Memory B cell (primary cell): ENCODE measurements at regions not wholly inside any gene's neighbourhood (a gene's known extent, or its start where the extent isn't known, plus 50 kb on each side); places are given as distances from the start of the nearest gene placed in this dataset.

ENCODE experiments used
- ATAC-seq: fragments of 150-1000 bp; cut with Tn5 transposase; 2 replicates; pipeline ENCODE4 v1.10.0; 2021; ENCODE audit warnings: low read depth, mild to moderate bottlenecking, moderate library complexity
- DNase-seq, 2 donors: peaks; one replicate each; pipeline ENCODE4 v3.0.0; 2022; ENCODE audit warnings: low spot score in 2 of 2
- H3K27ac Mint-ChIP-seq: one replicate; pipeline ENCODE4 v1.8.0; 2022; ENCODE audit warnings: mild to moderate bottlenecking, moderate library complexity, mixed read lengths
- H3K27me3 Mint-ChIP-seq: one replicate; pipeline ENCODE4 v1.8.0; 2022; ENCODE audit warnings: mixed read lengths
- H3K36me3 Mint-ChIP-seq: one replicate; pipeline ENCODE4 v1.8.0; 2022; ENCODE audit warnings: mild to moderate bottlenecking, mixed read lengths
- H3K4me1 Mint-ChIP-seq: one replicate; pipeline ENCODE4 v1.8.0; 2022; ENCODE audit warnings: mixed read lengths
- H3K4me3 Mint-ChIP-seq: one replicate; pipeline ENCODE4 v1.8.0; 2022; ENCODE audit warnings: mild to moderate bottlenecking, moderate library complexity, mixed read lengths
- H3K9me3 Mint-ChIP-seq: one replicate; pipeline ENCODE4 v1.8.0; 2022; ENCODE audit warnings: mixed read lengths

GRCh38 chr4:128488055-128488705, 200.6 kb upstream of the PGRMC2 start:
- no peak for ATAC-seq
- Mint-ChIP-seq H3K4me3 (no peak overlapping the region), H3K36me3 (peaks cover 3% of the 10 kb centered on the region), H3K27me3 (peaks cover 2% of the 10 kb centered on the region), H3K9me3 (peaks cover 6% of the 10 kb centered on the region), H3K27ac (no peak overlapping the region), H3K4me1 (no peaks in the 10 kb centered on the region)
- no peak for DNase-seq

- H3K27ac Mint-ChIP-seq = no peak overlapping the region
- DNase-seq (no peak), ATAC-seq (no peak)
- no peaks in the 10 kb centered on the region for H3K4me1 Mint-ChIP-seq
- H3K36me3 Mint-ChIP-seq = no peaks in the 10 kb centered on the region
- no peaks in the 10 kb centered on the region for H3K9me3 Mint-ChIP-seq
- H3K4me3 Mint-ChIP-seq = no peak overlapping the region
- peaks cover 2% of the 10 kb centered on the region for H3K27me3 Mint-ChIP-seq
Observed at GRCh38 chr4:128484896-128485295, 197.3 kb upstream of the PGRMC2 start.

- Mint-ChIP-seq H3K4me3 (no peak overlapping the region), H3K9me3 (no peaks in the 10 kb centered on the region), H3K4me1 (no peaks in the 10 kb centered on the region), H3K27ac (no peak overlapping the region), H3K27me3 (peaks cover 2% of the 10 kb centered on the region), H3K36me3 (no peaks in the 10 kb centered on the region)
- no peak for ATAC-seq
- no peak for DNase-seq
Observed at GRCh38 chr4:128483816-128484215, 196.2 kb upstream of the PGRMC2 start.

GRCh38 chr4:128483041-128483440, 195.4 kb upstream of the PGRMC2 start:
- Mint-ChIP-seq H3K36me3 (no peaks in the 10 kb centered on the region), H3K4me1 (no peaks in the 10 kb centered on the region), H3K27ac (no peak overlapping the region), H3K9me3 (no peaks in the 10 kb centered on the region), H3K27me3 (peaks cover 2% of the 10 kb centered on the region), H3K4me3 (no peak overlapping the region)
- ATAC-seq (no peak), DNase-seq (no peak)

- ATAC-seq = no peak
Observed at GRCh38 chr4:128481752-128482480, 194.3 kb upstream of the PGRMC2 start.

GRCh38 chr4:128480945-128481344, 193.3 kb upstream of the PGRMC2 start:
- ATAC-seq (no peak), DNase-seq (no peak)
- Mint-ChIP-seq H3K36me3 (no peaks in the 10 kb centered on the region), H3K4me1 (no peaks in the 10 kb centered on the region), H3K27ac (no peak overlapping the region), H3K4me3 (no peak overlapping the region), H3K9me3 (no peaks in the 10 kb centered on the region), H3K27me3 (peaks cover 2% of the 10 kb centered on the region)

More at GRCh38 chr4:128481752-128482480, 194.3 kb upstream of the PGRMC2 start:
- Mint-ChIP-seq H3K9me3 (no peaks in the 10 kb centered on the region), H3K36me3 (no peaks in the 10 kb centered on the region), H3K27ac (no peak overlapping the region), H3K27me3 (peaks cover 2% of the 10 kb centered on the region), H3K4me3 (no peak overlapping the region), H3K4me1 (no peaks in the 10 kb centered on the region)
- DNase-seq = no peak

GRCh38 chr4:128477540-128477939, 189.9 kb upstream of the PGRMC2 start:
- ATAC-seq = no peak
- no peaks in the 10 kb centered on the region for H3K27me3 Mint-ChIP-seq
- no peak for DNase-seq
- H3K9me3 Mint-ChIP-seq = no peaks in the 10 kb centered on the region
- H3K27ac Mint-ChIP-seq = no peak overlapping the region
- H3K36me3 Mint-ChIP-seq = no peaks in the 10 kb centered on the region
- H3K4me3 Mint-ChIP-seq = no peak overlapping the region
- H3K4me1 Mint-ChIP-seq = no peaks in the 10 kb centered on the region

GRCh38 chr4:128475597-128475996, 188.0 kb upstream of the PGRMC2 start:
- Mint-ChIP-seq H3K27me3 (no peaks in the 10 kb centered on the region), H3K36me3 (no peaks in the 10 kb centered on the region), H3K9me3 (no peaks in the 10 kb centered on the region), H3K27ac (no peak overlapping the region), H3K4me1 (no peaks in the 10 kb centered on the region), H3K4me3 (no peak overlapping the region)
- ATAC-seq = no peak
- no peak for DNase-seq

- DNase-seq (no peak), ATAC-seq (no peak)
- Mint-ChIP-seq H3K9me3 (no peaks in the 10 kb centered on the region), H3K4me3 (no peak overlapping the region), H3K27ac (no peak overlapping the region), H3K4me1 (no peaks in the 10 kb centered on the region), H3K36me3 (no peaks in the 10 kb centered on the region), H3K27me3 (no peaks in the 10 kb centered on the region)
Observed at GRCh38 chr4:128471576-128471975, 184.0 kb upstream of the PGRMC2 start.

GRCh38 chr4:128470492-128471053, 183.0 kb upstream of the PGRMC2 start:
- Mint-ChIP-seq H3K27me3 (no peaks in the 10 kb centered on the region), H3K4me1 (no peaks in the 10 kb centered on the region), H3K4me3 (no peak overlapping the region), H3K36me3 (no peaks in the 10 kb centered on the region), H3K27ac (no peak overlapping the region), H3K9me3 (no peaks in the 10 kb centered on the region)
- ATAC-seq (no peak), DNase-seq (no peak)

- Mint-ChIP-seq H3K36me3 (no peaks in the 10 kb centered on the region), H3K9me3 (no peaks in the 10 kb centered on the region), H3K4me3 (no peak overlapping the region), H3K27me3 (no peaks in the 10 kb centered on the region), H3K4me1 (no peaks in the 10 kb centered on the region), H3K27ac (no peak overlapping the region)
- ATAC-seq (no peak), DNase-seq (no peak)
Observed at GRCh38 chr4:128468123-128468989, 180.7 kb upstream of the PGRMC2 start.

- H3K27ac Mint-ChIP-seq = no peak overlapping the region
- no peak for DNase-seq
- H3K4me3 Mint-ChIP-seq = no peak overlapping the region
- no peak for ATAC-seq
- H3K9me3 Mint-ChIP-seq = no peaks in the 10 kb centered on the region
- H3K36me3 Mint-ChIP-seq = no peaks in the 10 kb centered on the region
- no peaks in the 10 kb centered on the region for H3K27me3 Mint-ChIP-seq
- no peaks in the 10 kb centered on the region for H3K4me1 Mint-ChIP-seq
Observed at GRCh38 chr4:128465523-128465922, 177.9 kb upstream of the PGRMC2 start.

GRCh38 chr4:128463006-128463405, 175.4 kb upstream of the PGRMC2 start:
- Mint-ChIP-seq H3K4me1 (no peaks in the 10 kb centered on the region), H3K4me3 (no peak overlapping the region), H3K27ac (no peak overlapping the region)

More at GRCh38 chr4:128463006-128463405, 175.4 kb upstream of the PGRMC2 start:
- ATAC-seq (no peak), DNase-seq (no peak)
- Mint-ChIP-seq H3K9me3 (no peaks in the 10 kb centered on the region), H3K27me3 (no peaks in the 10 kb centered on the region), H3K36me3 (no peaks in the 10 kb centered on the region)
